ENCODE measurements at regions not wholly inside any gene's neighbourhood (a gene's known extent, or its start where the extent isn't known, plus 50 kb on each side); places are given as distances from the start of the nearest gene placed in this dataset.
"Not testable (repeated sequence)": the region's sequence is repeated elsewhere in the genome, so short reads cannot be mapped to it uniquely, and the experiment has no call there.

DNA sequence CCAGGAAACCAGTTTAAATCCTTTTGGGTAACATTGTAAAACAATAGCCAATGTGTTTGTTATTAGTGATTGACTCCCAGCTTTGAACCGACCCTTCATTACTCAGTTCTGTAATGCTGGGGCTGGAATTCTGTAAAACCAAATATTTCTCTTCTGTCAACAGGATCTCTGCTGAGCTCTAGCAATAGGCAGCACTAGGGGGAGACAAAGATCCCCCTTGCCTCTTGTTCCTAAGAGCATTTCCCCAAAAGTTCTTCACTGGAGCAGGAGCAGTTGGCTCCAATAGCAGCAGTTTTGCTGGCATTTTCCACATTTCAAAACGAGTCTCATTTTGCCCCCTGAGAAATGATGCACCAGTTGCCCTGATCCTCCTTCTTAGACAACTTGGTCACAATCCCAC lies 1671.1 kb downstream of the MRPL39 start:
- no peak for DNase-seq
- intact Hi-C loops (cut with DNase I) = no loop called here
- Histone ChIP-seq H3K4me1 (no peaks in the 10 kb centered on the region), H3K36me3 (no peaks in the 10 kb centered on the region), H3K4me3 (no peak overlapping the region), H3K9me3 (no peaks in the 10 kb centered on the region), H3K27ac (no peak overlapping the region), H3K27me3 (no peaks in the 10 kb centered on the region)
- no peak for TF ChIP-seq POLR2AphosphoS5 (IDR thresholded peaks at IDR 0.05)
- TF ChIP-seq, protein P1, sequence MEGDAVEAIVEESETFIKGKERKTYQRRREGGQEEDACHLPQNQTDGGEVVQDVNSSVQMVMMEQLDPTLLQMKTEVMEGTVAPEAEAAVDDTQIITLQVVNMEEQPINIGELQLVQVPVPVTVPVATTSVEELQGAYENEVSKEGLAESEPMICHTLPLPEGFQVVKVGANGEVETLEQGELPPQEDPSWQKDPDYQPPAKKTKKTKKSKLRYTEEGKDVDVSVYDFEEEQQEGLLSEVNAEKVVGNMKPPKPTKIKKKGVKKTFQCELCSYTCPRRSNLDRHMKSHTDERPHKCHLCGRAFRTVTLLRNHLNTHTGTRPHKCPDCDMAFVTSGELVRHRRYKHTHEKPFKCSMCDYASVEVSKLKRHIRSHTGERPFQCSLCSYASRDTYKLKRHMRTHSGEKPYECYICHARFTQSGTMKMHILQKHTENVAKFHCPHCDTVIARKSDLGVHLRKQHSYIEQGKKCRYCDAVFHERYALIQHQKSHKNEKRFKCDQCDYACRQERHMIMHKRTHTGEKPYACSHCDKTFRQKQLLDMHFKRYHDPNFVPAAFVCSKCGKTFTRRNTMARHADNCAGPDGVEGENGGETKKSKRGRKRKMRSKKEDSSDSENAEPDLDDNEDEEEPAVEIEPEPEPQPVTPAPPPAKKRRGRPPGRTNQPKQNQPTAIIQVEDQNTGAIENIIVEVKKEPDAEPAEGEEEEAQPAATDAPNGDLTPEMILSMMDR (IDR thresholded peaks at IDR 0.05) = no peak
- WGBS, 2 donors = 58 to 72% methylated on average over 2 of the region's 2 CpGs

DNA sequence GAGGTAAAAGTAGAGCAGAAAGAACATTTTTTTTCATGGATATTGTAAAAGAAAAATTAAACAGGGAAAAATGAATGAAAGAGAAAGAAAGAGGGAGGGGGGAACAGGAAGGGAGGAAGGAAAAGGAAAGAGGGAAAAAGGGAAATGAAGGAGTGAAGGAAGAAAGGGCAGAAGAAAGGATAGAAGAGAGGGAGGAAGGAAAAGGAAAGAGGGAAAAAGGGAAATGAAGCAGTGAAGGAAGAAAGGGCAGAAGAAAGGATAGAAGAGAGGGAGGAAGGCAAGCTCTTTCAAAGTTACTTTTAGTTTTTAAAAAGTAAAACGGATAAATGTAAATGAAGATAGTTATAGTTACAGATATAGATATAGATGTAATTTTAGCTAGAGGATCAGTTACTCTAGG lies 1676.7 kb downstream of the MRPL39 start:
- no peaks in the 10 kb centered on the region for H3K27me3 ChIP-seq
- no peaks in the 10 kb centered on the region for H3K4me1 ChIP-seq
- H3K4me3 ChIP-seq = no peak overlapping the region
- no peak for DNase-seq
- H3K36me3 ChIP-seq = no peaks in the 10 kb centered on the region
- no peak for TF ChIP-seq EP300 (IDR thresholded peaks at IDR 0.05)
- no peak for TF ChIP-seq POLR2A (IDR thresholded peaks at IDR 0.05)
- TF ChIP-seq POLR2AphosphoS5 (IDR thresholded peaks at IDR 0.05) = no peak
- TF ChIP-seq, protein P1 (IDR thresholded peaks at IDR 0.05) = no peak
- no peaks in the 10 kb centered on the region for H3K9me3 ChIP-seq
- 80 to 90% methylated on average over 1 of the region's 1 CpG for WGBS, 2 donors
- intact Hi-C loops (cut with DNase I) = no loop called here
- no peak overlapping the region for H3K27ac ChIP-seq

DNA sequence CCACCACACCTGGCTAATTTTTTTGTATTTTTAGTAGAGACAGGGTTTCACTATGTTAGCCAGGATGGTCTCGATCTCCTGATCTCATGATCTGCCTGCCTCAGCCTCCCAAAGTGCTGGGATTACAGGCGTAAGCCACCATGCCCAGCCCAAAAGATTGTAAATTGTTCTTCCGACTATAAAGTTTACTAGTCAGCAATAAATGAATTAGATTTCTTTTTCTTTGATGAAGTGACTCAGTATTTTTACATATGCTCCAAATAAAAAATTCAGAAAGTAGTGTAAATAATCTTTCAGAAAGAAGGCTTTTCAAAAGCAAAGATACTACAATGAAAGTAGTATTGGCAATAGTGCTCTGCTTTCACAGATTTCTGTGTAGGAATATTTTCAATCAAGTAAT lies 1680.9 kb downstream of the MRPL39 start:
- H3K27me3 ChIP-seq; H3K4me1 ChIP-seq; H3K4me3 ChIP-seq; DNase-seq; intact Hi-C loops (cut with DNase I); H3K36me3 ChIP-seq; H3K9me3 ChIP-seq; H3K27ac ChIP-seq: not testable (repeated sequence)
- WGBS, 2 donors = 88 to 90% methylated on average over 3 of the region's 3 CpGs

DNA sequence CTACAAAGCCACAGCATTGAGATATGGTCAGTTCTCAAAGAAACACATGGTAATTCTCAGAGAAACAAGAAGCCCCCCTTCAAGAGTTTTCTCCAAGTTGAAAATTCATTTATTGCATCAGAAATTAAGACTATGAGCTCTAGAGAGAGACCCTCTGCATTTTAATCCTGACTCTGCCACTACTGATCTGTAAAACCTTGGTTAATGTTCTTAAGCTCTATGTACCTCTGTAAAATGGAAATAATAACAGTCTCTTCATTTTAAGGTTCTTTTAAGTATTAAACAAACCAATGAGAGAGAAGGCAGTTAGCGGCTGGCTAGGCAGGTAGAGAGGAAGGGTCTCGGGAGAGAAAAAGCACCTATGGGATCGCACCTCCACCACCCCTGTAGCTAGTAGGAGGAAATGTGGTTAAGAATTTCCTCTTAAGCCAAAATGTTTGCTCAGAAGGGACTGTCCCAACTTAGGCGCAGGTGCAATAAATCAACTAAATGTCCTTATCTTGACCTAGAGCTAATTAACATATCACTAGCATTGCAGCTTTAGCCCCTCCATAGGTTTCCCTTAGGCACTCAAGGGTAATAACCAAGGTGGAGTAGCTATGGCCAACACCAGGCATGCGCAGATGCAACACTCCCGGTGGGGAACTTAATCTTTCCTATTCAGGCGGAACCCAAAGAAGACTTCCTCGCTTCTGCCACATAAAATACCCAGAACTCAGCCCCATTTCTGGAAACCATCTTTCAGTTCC lies 1685.4 kb downstream of the MRPL39 start:
- 53 to 64% methylated on average over 8 of the region's 8 CpGs for WGBS, 2 donors
- Histone ChIP-seq H3K27ac (no peak overlapping the region), H3K4me1 (no peaks in the 10 kb centered on the region), H3K4me3 (no peak overlapping the region), H3K27me3 (no peaks in the 10 kb centered on the region), H3K36me3 (no peaks in the 10 kb centered on the region), H3K9me3 (no peaks in the 10 kb centered on the region)
- no peak for TF ChIP-seq POLR2A (IDR thresholded peaks at IDR 0.05)
- TF ChIP-seq, protein P1 (IDR thresholded peaks at IDR 0.05) = no peak
- no peak for TF ChIP-seq EP300 (IDR thresholded peaks at IDR 0.05)
- no peak for TF ChIP-seq POLR2AphosphoS5 (IDR thresholded peaks at IDR 0.05)
- DNase-seq = no peak
- intact Hi-C loops (cut with DNase I) = no loop called here

DNA sequence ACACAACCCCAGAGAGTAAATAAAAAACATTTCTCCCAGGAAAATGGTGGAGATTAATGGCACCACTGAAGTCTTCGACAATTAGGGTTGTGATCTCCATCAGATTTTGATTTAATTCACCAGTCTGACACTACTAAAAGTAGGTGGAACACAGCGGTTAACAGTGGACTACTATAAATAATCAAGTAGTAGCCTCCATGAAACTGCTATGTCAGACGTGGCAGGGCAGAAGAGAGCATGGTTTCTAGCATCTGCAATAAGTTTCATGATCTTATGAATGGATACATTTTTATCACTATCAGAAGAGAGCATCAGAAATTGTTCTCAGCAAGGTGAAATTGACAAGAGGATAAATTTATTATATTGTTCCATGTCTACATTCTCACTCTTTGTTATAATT lies 1706.6 kb downstream of the MRPL39 start:
- H3K9me3 ChIP-seq = peaks cover 0 to 3% (median 0%) of the 10 kb centered on the region in 4 donors
- DNase-seq = no peak
- TF ChIP-seq POLR2AphosphoS5 (IDR thresholded peaks at IDR 0.05) = no peak
- no peak for TF ChIP-seq POLR2A (IDR thresholded peaks at IDR 0.05)
- TF ChIP-seq, protein P1 (IDR thresholded peaks at IDR 0.05) = no peak
- no peak for TF ChIP-seq EP300 (IDR thresholded peaks at IDR 0.05)
- H3K27ac ChIP-seq = no peak overlapping the region
- 86 to 91% methylated on average over 3 of the region's 3 CpGs for WGBS, 2 donors
- no peaks in the 10 kb centered on the region for H3K36me3 ChIP-seq
- no peak overlapping the region for H3K4me3 ChIP-seq
- no peaks in the 10 kb centered on the region for H3K4me1 ChIP-seq
- intact Hi-C loops (cut with DNase I) = no loop called here
- no peaks in the 10 kb centered on the region for H3K27me3 ChIP-seq
